ENCODE measurements at regions not wholly inside any gene's neighbourhood (a gene's known extent, or its start where the extent isn't known, plus 50 kb on each side); places are given as distances from the start of the nearest gene placed in this dataset.

GRCh38 chr9:582775-583174 is 258.7 kb upstream of the DMRT1 start:
- TF ChIP-seq CTCF (IDR thresholded peaks at IDR 0.05; ENCODE audit: extremely low read depth in 1 of 2, insufficient read depth in 1 of 2, low read depth in 1 of 2, low read length in 2 of 2) (no peak), POLR2A (IDR thresholded peaks at IDR 0.05; ENCODE audit: low read depth, low read length) (no peak), MAX (IDR thresholded peaks at IDR 0.05; ENCODE audit: insufficient read depth, insufficient read length) (no peak)

Measured in endothelial cell of umbilical vein (primary cell).